AG10803 (cell line): ENCODE measurements at regions not wholly inside any gene's neighbourhood (a gene's known extent, or its start where the extent isn't known, plus 50 kb on each side); places are given as distances from the start of the nearest gene placed in this dataset.
"Not testable (repeated sequence)": the region's sequence is repeated elsewhere in the genome, so short reads cannot be mapped to it uniquely, and the experiment has no call there.

Experiments used
- DNase-seq: peaks from one replicate; pipeline ENCODE4 v3.0.0; 2010; ENCODE audit warnings: low read depth
- H3K4me3 ChIP-seq: 2 replicates; pipeline ENCODE4 v1.5.1; 2011; ENCODE audit warnings: mild to moderate bottlenecking, low read length, control low read depth
- TF ChIP-seq, protein P1 (sequence below): conservative IDR thresholded peaks from 2 replicates; pipeline ENCODE4 v1.5.1; 2011; ENCODE audit warnings: mild to moderate bottlenecking, low read length, control low read depth, inconsistent platforms

DNA sequence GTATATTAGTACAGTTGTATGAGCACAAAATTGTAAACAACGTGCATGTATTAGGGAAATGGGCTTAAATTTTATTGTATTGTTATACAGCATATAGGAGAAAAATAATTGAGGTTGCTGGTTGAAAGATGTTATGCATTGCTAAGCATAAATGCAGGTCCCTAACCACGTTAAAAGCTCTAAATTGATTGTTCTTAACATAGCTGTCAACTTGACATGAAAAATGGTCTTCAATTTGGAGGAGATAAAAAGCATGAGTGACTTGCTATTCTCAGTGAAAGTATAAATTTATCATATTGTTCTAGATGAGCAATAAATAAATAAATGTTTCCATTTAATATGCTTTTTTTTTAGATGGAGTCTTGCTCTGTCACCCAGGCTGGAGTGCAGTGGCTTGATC lies 506.6 kb upstream of the ATXN7L3B start:
- no peak for DNase-seq
- TF ChIP-seq, protein P1, sequence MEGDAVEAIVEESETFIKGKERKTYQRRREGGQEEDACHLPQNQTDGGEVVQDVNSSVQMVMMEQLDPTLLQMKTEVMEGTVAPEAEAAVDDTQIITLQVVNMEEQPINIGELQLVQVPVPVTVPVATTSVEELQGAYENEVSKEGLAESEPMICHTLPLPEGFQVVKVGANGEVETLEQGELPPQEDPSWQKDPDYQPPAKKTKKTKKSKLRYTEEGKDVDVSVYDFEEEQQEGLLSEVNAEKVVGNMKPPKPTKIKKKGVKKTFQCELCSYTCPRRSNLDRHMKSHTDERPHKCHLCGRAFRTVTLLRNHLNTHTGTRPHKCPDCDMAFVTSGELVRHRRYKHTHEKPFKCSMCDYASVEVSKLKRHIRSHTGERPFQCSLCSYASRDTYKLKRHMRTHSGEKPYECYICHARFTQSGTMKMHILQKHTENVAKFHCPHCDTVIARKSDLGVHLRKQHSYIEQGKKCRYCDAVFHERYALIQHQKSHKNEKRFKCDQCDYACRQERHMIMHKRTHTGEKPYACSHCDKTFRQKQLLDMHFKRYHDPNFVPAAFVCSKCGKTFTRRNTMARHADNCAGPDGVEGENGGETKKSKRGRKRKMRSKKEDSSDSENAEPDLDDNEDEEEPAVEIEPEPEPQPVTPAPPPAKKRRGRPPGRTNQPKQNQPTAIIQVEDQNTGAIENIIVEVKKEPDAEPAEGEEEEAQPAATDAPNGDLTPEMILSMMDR: no peak
- no peak overlapping the region for H3K4me3 ChIP-seq

DNA sequence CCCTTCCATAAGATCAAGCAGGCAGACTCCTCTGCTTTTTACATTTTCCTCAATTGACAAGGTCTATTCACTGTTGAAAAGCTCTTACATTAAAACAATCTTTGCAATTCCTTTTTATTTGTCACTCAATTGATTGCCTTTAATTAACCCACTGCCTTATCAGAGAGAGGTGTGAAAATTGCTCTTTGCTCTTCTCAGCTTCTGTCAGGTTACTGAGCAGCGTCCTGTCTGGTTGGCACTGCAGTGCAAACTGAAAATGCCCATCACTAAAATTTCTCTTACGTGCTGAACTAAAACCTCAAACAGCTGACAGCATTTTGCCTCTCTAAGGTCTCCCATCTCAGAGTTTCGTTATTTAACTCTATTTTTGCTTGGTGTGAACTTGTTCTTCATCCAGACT lies 504.1 kb upstream of the ATXN7L3B start:
- TF ChIP-seq, protein P1: no peak
- DNase-seq: no peak
- H3K4me3 ChIP-seq: no peak overlapping the region

DNA sequence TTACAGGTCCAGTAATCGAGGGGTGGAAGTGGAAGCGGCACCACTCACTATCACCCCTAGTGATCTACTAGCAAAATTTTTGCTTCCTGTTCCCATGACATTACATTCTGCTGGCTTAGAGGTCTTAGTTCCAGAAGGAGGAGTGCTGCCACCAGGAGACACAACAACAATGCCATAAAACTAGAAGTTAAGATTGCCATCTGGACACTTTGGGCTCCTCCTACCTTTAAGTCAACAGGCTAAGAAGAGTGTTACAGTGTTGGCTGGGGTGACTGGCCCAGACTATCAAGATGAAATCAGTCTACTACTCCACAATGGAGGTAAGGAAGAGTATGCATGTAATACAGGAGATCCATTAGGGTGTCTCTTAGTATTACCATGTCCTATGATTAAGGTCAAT lies 498.5 kb upstream of the ATXN7L3B start:
- DNase-seq, H3K4me3 ChIP-seq: not testable (repeated sequence)

DNA sequence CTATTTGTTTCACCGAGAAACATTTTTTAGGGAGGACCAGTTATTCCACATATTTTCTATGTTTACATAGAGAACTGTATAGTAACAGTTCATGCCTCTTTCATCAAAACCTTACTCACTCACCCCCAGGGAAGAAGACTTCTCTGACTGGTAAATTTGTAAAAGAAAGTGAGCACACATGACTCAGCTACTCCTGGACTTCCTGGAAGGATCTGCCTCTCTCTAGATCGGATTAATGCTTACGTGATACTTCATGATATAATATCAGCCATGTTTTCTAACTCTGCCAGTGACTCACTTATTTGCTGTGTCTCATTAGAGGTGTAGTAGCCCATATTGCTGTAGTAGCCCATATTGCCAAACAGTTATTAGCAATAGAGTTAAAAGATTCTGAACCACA lies 494.3 kb upstream of the ATXN7L3B start:
- TF ChIP-seq, protein P1: no peak
- DNase-seq: no peak

DNA sequence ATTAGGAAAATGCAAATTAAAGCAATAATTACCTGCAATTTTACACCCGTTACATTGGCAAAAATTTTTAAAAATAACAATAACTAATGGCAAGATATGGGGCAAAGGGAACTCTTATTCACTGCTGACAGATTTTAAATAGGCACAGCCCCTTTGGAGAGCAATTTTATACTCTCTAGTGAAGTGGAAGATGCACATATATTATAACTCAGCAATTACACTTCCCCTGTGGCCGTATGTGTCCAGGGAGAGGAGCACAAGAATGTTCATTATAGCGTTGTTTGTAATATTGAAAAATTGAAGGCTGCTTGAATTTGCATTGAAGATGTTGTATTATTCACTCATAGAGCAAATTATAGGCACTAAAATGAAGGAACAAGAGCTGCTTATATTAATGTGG lies 488.3 kb upstream of the ATXN7L3B start:
- TF ChIP-seq, protein P1: no peak
- no peak overlapping the region for H3K4me3 ChIP-seq
- DNase-seq: no peak

More for the DNA sequence above, 494.3 kb upstream of the ATXN7L3B start:
- no peak overlapping the region for H3K4me3 ChIP-seq

DNA sequence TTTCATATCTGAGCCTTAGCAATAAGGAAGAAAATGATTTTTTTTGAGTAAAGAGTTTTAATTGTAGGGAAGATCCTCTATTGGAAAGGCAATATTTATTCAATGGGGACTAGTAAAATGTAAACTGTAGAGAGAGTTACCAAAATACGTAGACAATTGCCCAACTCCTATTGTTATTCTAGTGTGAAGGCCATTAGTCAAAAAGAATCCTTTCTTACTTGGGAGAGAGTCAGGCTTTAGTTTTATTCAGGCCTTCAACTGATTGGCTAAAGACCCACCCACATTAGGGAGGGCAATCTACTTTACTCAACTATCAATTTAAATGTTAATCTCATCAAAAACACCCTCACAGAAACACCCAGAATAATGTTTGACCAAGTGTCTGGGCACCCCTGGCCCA lies 485.8 kb upstream of the ATXN7L3B start:
- no peak overlapping the region for H3K4me3 ChIP-seq
- TF ChIP-seq, protein P1: no peak
- DNase-seq: no peak

DNA sequence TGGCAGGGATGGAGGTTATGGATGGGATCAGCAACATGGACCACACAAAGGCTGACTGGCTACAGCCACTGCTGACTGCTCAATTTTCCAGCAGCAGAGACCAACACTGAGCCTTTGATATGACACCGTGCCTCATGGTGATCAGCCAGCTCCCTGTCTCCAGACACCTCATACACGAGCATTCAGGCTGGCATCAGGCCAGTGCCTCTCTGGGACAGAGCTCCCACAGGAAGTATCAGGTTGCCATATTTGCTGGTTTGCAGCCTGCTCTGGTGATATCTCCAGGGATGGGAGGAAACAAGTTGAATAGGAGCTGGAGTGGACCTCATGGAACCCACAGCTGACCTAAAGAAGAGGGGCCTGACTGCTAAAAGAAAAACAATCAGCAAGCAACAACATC lies 471.2 kb upstream of the ATXN7L3B start:
- no peak overlapping the region for H3K4me3 ChIP-seq
- TF ChIP-seq, protein P1: no peak
- DNase-seq: no peak

DNA sequence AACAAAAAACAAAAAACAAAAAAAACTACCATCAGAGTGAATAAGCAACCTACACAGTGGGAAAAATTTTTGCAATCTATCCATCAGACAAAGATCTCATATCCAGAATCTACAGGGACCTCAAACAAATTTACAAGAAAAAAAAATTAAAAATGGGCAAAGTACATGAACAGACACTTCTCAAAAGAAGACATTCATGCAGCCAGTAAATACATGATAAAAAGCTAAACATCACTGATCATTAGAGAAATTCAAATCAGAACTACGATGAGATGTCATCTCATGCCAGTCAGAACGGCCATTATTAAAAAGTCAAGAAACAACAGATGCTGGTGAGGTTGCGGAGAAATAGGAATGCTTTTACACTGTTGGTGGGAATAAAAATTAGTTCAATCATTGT lies 466.5 kb upstream of the ATXN7L3B start:
- no peak overlapping the region for H3K4me3 ChIP-seq
- DNase-seq: no peak
- TF ChIP-seq, protein P1: no peak
